ENCODE measurements at regions not wholly inside any gene's neighbourhood (a gene's known extent, or its start where the extent isn't known, plus 50 kb on each side); places are given as distances from the start of the nearest gene placed in this dataset.

DNA sequence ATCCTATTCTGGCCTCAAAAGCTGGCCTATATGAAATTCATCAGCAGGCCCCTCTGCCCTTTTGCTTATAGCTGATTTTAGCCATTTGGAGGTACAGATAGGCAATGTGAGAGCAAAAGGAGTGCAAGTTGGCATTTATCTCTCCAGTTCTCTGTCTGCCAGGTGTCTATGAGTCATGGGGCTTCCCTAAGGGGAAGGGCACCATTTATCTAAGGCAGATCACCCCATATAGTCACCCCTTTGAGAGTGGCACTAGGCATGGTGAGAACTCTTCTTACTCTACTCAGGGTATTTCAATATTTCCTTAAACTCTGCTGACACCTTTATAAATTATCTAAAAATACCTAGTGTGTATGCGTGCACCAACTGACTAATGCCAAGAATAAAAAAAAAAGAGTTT lies 314.7 kb upstream of the CDH6 start:
- DNase-seq (ENCODE audit: low spot score) (no peak), ATAC-seq (no peak)
- intact Hi-C loops (cut with DNase I) = no loop called here

DNA sequence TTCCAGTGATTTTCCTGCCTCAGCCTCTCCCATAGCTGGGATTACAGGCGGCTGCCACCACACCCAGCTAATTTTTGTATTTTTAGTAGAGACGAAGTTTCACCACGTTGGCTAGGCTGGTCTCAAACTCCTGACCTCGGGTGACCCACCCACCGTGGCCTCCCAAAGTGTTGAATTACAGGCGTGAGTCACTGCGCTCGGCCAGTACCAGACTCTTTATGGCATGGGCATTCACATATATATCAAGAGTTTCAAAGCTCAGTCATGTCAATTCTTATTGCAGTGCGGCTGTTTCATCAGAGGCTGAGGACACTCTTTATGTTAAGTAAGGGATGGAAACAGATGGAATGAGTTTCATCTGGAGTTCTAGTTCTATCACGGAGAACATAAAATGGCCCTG lies 315.2 kb upstream of the CDH6 start:
- ATAC-seq = no peak
- DNase-seq (ENCODE audit: low spot score) = no peak
- intact Hi-C loops (cut with DNase I) = no loop called here

DNA sequence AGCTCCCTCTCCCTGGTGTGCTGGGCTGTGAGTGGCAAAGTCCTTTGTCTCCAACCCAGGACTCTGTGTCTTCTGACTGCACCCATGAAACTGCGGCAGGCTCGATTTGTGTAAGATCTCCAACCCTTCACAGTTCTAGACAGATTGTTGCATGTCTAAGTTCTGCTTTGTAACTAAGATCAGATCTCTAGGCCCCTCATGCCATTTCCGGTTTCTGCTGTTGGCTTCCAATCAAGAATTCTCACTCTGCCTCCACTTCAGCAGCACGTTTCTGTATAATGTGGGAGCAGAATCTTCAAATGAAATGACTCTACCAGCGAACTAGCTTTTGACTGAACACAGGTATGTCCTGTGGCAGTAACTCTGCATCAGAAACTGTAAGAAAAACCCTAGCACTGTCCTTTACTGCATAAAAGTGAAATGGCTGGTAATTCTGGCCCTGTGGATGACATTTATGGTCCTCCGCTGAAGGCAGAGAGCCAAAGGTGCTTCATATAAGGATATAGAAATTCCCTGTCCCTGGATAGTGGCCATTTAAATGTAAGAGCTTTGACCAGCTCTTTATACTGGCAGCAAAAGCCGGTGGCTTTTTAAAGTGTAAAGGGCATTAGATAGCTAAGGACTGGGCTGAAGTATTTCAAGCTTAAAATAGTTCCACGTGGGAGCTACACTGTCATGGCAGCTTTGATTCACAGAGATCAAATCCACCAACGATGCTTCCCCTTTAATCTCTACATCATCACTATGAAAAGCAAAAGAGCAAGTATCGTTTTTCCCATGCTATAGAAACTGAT lies 319.0 kb upstream of the CDH6 start:
- ATAC-seq (no peak), DNase-seq (ENCODE audit: low spot score) (no peak)
- intact Hi-C loops (cut with DNase I) = no loop called here

DNA sequence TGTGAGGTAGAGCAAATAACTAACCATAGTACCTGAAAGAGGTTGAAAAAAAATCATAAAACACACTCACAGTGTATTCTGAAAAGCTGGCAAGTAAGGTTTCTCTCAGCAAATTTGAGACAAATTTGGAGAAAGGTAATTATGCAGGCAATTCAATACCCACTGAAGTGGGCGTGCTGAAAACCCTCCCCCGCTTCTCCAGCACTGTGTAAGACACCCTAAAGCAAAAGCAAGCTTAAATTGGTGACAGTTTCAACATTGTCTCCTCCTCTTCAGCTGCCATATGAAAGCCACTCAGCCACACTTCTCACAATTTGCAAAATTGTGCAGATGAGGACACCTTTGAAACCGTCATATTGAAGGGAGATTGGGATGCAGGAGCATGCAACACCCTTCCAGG lies 322.3 kb upstream of the CDH6 start:
- no peak for DNase-seq (ENCODE audit: low spot score)
- ATAC-seq = no peak
- intact Hi-C loops (cut with DNase I) = no loop called here

DNA sequence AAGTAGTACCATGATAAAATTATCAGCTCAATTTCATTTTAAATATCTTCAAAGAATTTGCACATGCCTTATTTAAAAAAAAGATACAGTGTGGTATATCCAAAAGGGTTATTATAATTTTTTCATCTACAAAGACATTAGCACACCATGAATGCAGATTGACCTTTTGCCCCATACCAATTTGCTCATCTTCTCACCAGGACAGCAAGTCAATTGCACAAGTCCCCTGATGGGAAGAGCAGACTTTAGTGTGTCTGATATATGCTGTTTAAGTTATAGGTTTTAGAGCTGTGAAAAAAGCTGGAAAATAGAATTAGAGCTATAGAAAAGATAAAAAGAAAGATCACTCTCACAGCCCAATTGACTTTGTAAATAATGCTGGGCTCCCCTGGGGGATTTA lies 325.8 kb upstream of the CDH6 start:
- ATAC-seq = no peak
- intact Hi-C loops (cut with DNase I) = no loop called here
- DNase-seq (ENCODE audit: low spot score) = no peak

DNA sequence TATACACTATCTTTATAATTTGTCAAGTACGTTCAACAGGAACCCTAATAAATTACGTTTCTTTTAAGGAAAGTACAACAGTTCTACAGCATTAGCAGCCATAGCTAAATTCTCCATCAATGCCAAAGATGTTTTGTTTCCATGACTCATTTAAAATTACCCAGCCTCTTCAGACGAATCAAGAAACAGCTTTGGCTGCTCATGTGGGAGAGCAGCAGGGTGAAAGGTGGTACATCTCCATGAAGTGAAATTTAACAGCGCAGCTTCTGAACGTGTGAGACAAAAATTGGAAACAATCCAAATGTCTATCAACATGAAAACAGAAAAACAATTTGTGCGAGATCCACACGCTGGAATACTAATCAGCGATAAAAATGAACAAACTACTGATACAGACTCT lies 327.3 kb upstream of the CDH6 start:
- no peak for ATAC-seq
- no peak for DNase-seq (ENCODE audit: low spot score)
- intact Hi-C loops (cut with DNase I) = no loop called here

DNA sequence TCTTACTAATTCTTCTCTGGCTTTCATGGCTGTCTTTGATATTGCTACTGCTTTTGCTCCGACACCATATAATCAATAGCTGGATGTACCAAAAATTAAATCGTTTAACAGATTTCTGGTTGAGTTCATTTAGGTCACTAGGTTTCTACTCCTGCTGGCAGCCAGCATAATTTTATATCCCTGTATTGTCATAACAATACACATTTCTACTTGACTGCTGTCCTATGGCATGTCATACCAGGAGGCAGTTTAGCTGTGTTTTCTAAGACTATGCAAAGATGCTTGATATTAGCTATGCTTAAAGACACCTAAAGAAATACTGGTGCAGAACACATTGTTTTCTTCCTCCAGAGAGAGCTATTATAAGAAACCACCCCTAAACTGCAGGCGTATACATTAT lies 337.2 kb upstream of the CDH6 start:
- no peak for ATAC-seq
- intact Hi-C loops (cut with DNase I) = no loop called here
- no peak for DNase-seq (ENCODE audit: low spot score)

DNA sequence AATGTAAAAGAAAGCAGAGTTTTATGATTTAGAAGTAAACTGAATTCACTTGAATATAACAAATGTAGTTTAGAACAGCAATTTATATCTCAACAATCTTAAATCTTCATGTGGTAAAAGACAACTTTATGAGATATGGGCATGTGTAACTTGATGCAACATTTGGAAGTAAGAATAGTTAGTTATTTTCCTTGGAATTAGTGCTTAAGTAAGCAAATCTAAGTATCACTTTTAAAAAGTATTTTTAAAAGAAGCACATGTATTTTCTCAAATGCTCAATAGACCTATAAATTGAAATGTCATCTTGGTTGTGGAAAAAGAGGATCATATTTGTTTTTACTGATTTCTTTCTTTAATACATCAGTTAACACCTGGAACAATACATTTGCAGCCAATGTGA lies 340.3 kb upstream of the CDH6 start:
- intact Hi-C loops (cut with DNase I) = no loop called here
- DNase-seq (ENCODE audit: low spot score) = no peak
- no peak for ATAC-seq

DNA sequence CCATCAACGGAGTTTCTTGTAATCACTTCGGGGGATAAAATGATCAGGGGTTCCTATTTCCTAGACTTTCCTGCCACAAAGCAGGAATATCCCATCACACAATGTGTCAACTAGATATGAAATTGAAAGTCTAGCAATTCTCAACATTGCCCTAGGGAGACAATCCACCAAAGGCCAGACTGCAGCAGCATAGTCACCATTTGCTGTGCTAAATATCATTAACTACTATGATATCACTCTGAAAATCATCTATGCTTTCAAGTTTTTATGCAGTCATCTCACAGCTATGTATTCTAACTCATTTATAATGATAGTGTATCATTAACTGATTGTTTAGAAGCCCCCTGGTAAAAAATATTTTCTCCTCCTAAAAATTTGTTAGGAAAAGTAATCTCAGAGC lies 342.6 kb upstream of the CDH6 start:
- ATAC-seq = no peak
- no peak for DNase-seq (ENCODE audit: low spot score)
- intact Hi-C loops (cut with DNase I) = no loop called here

DNA sequence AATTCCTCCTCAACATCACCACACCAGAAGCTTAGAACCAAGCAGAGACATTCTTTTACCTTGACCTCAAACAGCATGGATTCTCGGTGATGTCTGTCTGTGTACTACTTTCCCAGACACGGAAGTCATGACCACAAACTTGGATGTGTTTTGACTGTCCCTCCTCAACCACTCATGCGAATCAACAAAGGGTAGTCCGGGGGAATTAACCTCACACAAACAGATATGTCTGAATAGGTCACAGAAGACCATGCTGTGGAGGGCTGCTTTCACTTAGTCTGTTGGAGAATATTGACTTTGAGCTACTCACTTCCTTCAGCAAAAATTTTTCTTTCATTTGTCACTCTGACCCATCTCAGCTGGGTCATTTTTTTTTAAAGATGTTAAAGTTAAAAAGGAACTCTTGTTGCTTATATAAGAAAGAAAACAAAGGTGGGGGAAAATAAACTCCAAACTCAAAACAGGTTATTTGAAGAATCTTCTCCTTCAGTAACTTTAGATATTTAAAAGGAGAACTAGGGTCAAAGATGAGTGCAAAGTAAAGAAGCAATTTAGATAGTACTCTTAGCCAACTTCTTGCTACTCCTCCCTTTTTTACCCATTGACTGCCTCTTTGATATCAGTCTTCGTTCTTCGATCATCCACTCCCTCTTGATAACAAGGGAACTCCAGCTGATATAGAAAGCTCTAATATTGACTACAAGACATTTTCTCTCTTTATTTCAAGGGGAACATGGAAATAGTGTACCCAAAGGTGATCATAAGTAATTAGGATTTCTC lies 343.4 kb upstream of the CDH6 start:
- DNase-seq (ENCODE audit: low spot score) (no peak), ATAC-seq (no peak)
- intact Hi-C loops (cut with DNase I) = no loop called here

DNA sequence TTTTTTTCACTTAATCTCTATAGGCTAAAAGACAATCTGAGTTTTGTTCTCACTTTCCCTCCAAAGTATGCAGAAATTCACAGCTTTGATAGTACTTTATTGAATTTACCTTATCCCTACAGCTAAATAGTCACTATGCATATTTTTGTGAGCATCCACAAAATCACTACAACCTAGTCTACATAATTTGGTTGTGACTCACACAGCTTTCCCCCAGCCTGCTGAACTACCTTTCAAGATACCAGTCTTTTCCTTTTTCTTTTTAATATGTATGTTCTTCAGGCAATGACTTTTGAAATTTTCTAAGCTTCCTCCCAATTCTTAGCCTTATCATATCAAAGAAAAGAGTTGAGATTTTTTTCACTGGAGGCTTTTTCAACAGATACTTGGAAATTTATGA lies 347.3 kb upstream of the CDH6 start:
- intact Hi-C loops (cut with DNase I) = no loop called here
- DNase-seq (ENCODE audit: low spot score) (no peak), ATAC-seq (no peak)

DNA sequence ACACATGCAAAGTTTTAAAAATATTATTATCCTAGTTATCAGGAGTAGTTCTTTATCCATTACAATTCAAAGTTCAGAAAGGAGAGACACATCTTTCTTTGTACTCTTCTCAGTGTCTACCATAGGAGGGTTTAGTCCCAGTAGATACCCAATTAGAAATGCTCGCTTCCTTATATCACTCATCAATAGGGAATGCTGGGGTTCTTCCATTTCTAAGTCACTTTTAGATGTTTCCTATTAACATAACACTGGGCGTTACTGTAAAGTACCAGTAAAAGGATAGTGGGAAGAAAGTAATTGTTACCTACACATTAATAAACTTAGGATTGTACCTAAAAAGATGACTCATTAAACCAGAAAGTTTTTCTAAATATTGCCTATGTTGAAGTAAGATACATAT lies 348.3 kb upstream of the CDH6 start:
- no peak for DNase-seq (ENCODE audit: low spot score)
- intact Hi-C loops (cut with DNase I) = no loop called here
- ATAC-seq = no peak

DNA sequence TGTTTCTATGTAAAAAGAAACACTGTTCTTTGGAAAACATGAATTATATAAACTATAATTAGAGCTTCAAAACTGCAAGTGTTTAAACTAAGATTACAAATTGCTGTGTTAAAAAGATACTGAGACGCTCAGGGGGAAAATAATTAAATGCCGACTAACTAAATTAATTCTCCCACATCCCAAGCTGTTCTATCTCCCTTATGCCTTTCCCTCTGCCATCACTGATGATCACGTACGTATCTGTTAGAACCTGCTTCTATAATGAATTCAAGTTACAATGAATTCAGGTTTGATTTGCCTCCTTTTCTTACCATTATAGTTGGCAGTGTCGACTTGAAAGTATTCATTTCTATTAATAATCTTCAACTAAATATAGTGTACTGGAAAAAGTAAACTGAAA lies 349.9 kb upstream of the CDH6 start:
- intact Hi-C loops (cut with DNase I) = no loop called here
- ATAC-seq (no peak), DNase-seq (ENCODE audit: low spot score) (no peak)

DNA sequence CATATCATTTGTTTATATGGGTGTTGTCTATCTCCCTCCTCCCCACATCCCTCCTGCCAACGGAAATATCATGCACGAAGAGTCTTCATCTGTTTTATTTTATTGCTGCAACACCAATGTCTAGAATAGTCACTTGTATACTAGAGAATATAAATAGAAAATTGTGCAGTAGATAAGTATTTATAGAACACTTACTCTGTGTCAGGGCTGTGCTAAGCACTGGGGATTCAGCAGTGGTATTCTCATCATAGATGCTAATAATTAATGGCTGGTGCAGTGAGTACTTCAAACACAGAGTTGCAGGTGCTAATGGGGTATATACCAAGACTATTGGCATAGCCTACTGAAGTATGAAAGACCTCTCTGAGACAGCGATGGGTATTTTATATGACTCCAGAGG lies 353.5 kb upstream of the CDH6 start:
- intact Hi-C loops (cut with DNase I) = no loop called here
- ATAC-seq (no peak), DNase-seq (ENCODE audit: low spot score) (no peak)

DNA sequence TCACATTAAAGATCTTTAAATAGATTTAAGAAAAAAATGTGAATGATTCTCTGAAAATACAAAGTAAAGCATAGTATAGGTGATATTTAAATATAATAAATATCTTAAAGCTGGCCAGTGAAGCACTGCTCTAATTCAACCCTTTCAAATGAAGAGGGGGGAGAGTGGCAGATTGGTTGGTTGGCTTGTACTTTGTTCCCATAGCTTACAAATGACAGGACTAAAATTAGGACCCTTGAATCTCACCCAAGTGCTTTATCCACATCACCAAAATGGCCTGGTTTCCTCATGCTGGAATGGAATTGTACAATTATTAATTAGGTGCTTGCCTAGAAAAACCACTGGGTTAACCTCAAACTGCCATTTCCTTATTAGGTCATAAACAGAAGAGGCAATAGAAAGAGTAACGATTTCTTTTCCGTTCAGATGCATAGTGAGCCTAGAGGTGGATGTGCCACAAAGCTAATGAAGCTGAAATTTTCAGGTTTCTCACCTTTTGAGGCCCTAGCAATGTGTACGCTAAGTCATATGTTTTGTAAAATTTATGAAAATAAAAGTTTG lies 354.5 kb upstream of the CDH6 start:
- DNase-seq (ENCODE audit: low spot score) (no peak), ATAC-seq (no peak)
- intact Hi-C loops (cut with DNase I) = no loop called here

DNA sequence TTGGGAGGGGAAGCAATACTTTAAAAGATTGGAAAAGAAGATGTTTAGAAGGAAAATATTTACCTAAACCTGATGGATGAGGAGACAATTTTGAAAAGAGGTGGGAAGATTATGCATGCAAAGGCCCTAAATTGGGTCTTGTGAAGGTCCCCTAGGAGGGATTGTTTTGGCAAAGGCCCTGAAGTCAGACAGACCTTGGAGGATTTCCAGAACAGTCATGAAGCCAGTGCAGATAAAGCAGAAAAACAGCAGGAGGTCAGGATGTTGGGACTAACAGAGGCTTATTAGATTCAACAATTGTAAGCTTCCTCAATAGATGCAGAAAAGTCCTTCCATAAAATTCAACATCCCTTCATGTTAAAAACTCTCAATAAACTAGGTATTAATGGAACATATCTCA lies 361.0 kb upstream of the CDH6 start:
- ATAC-seq (no peak), DNase-seq (ENCODE audit: low spot score) (no peak)
- intact Hi-C loops (cut with DNase I) = no loop called here

DNA sequence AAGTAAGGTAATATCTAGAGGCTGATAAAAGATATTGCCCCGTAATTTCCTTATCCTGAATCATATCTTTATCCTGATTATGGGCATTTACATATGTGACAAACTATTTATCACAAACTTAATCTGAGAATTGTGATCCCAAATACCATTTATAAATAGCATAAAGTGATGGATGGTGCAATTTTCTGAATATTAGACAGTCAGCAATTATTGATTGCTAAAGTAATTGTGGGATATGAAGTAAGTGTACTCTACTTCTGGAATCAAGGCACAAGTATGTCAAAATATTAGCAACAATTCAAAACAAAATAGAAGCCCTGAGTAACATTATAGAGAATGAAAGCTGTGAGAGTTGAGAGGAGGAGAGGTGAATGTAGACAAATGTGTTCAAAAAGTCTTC lies 361.9 kb upstream of the CDH6 start:
- ATAC-seq (no peak), DNase-seq (ENCODE audit: low spot score) (no peak)
- intact Hi-C loops (cut with DNase I) = no loop called here

DNA sequence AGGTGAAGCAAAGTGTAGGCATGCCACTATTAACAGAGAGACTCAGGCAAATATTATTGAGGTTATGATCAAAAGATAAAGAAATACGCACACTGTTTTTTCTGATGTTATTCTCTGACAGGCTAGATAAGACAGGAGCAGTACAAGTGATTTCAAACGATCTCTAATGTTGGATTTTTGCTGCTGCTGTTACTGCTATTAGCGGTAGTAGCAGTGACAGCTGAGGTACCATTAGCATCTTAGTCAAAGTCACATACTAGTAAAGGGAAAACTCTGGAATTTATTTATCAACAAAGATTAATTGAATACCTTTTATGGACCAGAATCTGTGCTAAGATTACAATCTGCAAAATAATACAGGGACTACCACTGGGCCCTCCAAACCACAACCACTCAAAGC lies 362.4 kb upstream of the CDH6 start:
- no peak for ATAC-seq
- intact Hi-C loops (cut with DNase I) = no loop called here
- no peak for DNase-seq (ENCODE audit: low spot score)

DNA sequence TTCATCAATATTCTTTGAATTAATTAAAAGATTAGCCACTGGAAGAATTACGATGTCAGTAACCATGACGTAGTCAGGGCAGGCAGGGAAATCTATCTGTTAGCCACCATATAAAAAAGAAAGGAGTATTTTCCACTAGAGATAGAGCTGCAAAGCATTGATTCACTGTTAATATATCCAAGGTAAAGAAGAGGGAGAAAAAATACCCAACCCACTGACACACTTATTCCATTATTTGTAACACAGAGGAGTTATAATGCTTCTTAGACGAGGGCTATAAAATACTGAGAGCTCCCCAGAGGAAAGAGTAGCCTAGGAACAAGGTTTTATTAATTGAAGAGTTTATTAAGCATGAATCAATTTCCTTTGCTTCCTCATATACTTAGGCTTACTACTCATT lies 382.2 kb upstream of the CDH6 start:
- DNase-seq (ENCODE audit: low spot score) (no peak), ATAC-seq (no peak)
- intact Hi-C loops (cut with DNase I) = no loop called here

DNA sequence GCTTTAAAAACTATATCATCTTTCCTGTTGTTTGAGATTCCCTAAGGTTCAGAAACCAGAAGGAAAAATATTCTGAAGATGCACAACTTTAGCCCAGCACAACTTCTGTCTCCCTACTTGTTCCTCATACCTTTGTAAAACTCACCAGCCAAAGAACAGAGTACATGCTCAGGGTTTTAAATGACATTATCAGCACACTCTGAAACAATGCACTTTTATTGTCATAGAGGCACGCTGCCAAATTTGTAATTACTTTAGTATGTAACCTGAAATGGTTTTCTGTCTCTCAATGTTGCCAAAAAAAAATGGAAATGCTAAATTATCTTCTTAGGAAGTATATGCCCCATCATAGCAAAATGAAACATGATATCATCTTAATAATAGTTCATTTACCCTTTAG lies 383.6 kb upstream of the CDH6 start:
- DNase-seq (ENCODE audit: low spot score) = no peak
- intact Hi-C loops (cut with DNase I) = no loop called here
- ATAC-seq = no peak

DNA sequence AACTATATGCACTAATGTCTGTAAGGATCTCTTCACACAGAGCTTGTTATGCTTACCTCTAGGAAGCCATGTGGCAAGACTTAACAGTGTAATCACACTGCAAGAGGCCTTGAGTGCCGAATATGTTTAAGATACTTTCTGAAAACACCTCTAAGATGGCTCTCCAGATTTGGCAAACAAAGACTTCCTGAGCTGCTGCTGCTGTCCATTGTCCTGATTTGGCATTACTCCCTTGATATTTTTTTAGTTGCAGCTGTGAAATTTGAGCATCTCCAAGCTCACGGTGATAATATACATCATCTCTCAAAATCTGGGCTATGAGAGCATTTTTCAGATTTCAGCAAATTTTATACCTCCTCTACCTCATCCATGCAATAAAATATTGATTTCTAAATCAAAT lies 384.5 kb upstream of the CDH6 start:
- DNase-seq (ENCODE audit: low spot score) (no peak), ATAC-seq (no peak)
- intact Hi-C loops (cut with DNase I) = no loop called here
